ENCODE measurements at regions not wholly inside any gene's neighbourhood (a gene's known extent, or its start where the extent isn't known, plus 50 kb on each side); places are given as distances from the start of the nearest gene placed in this dataset.

DNA sequence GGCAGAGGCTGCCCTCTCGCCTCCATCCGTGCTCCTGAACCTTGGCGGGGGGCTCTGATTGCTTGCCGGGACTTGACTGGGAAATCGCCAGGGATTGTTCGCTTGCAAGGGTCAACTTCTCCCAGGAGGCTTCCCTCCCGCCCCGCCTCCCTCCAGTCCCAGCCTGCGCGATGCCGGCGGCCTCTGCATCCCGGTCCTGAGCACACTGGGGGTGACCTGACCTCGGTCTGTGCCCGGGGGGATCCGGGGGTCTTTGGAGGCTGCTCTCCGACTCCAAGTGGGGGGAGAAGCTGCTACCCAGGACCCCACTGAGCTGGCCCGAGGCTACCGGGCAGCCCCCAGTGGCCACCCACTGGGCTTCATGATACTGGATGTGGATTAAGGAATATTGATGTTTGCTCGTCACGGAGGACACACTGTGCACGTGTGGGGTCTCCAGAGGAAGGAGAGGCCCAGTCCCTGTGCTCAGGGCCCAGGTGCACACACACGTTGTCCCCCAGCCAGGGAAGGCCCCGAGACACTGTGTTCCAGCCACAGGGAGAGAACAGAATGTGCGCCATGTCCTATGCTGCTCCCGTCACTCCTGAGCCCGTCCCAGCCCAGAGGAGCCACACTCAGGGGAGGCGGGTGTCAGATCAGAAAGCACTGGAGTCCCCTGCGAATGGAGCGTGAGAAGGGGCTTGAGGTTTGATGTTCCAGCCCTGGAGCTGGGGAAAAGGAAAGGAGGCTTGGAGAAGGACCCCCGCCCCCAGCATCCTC lies 55.9 kb upstream of the NKX1-1 start:
- no peak for TF ChIP-seq BHLHE40 (IDR thresholded peaks at IDR 0.05; ENCODE audit: low read depth, low read length)
- TF ChIP-seq, protein P1, sequence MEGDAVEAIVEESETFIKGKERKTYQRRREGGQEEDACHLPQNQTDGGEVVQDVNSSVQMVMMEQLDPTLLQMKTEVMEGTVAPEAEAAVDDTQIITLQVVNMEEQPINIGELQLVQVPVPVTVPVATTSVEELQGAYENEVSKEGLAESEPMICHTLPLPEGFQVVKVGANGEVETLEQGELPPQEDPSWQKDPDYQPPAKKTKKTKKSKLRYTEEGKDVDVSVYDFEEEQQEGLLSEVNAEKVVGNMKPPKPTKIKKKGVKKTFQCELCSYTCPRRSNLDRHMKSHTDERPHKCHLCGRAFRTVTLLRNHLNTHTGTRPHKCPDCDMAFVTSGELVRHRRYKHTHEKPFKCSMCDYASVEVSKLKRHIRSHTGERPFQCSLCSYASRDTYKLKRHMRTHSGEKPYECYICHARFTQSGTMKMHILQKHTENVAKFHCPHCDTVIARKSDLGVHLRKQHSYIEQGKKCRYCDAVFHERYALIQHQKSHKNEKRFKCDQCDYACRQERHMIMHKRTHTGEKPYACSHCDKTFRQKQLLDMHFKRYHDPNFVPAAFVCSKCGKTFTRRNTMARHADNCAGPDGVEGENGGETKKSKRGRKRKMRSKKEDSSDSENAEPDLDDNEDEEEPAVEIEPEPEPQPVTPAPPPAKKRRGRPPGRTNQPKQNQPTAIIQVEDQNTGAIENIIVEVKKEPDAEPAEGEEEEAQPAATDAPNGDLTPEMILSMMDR (IDR thresholded peaks at IDR 0.05), result no peak
- TF ChIP-seq, protein P2, sequence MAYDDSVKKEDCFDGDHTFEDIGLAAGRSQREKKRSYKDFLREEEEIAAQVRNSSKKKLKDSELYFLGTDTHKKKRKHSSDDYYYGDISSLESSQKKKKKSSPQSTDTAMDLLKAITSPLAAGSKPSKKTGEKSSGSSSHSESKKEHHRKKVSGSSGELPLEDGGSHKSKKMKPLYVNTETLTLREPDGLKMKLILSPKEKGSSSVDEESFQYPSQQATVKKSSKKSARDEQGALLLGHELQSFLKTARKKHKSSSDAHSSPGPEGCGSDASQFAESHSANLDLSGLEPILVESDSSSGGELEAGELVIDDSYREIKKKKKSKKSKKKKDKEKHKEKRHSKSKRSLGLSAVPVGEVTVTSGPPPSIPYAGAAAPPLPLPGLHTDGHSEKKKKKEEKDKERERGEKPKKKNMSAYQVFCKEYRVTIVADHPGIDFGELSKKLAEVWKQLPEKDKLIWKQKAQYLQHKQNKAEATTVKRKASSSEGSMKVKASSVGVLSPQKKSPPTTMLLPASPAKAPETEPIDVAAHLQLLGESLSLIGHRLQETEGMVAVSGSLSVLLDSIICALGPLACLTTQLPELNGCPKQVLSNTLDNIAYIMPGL (CRISPR knock-in tag; IDR thresholded peaks at IDR 0.05; ENCODE audit: borderline replicate concordance), result no peak
- no peak for TF ChIP-seq POLR2A (IDR thresholded peaks at IDR 0.05; ENCODE audit: low read length)
- no peak for TF ChIP-seq RAD21 (conservative IDR thresholded peaks at IDR 0.05 in 1 of 2, IDR thresholded peaks at IDR 0.05 in 1 of 2)
- no peak for TF ChIP-seq KDM1A (IDR thresholded peaks at IDR 0.05; ENCODE audit: low read depth)
- no peak for TF ChIP-seq RNF2 (IDR thresholded peaks at IDR 0.05; ENCODE audit: borderline replicate concordance, low read depth)
- TF ChIP-seq, protein P3, sequence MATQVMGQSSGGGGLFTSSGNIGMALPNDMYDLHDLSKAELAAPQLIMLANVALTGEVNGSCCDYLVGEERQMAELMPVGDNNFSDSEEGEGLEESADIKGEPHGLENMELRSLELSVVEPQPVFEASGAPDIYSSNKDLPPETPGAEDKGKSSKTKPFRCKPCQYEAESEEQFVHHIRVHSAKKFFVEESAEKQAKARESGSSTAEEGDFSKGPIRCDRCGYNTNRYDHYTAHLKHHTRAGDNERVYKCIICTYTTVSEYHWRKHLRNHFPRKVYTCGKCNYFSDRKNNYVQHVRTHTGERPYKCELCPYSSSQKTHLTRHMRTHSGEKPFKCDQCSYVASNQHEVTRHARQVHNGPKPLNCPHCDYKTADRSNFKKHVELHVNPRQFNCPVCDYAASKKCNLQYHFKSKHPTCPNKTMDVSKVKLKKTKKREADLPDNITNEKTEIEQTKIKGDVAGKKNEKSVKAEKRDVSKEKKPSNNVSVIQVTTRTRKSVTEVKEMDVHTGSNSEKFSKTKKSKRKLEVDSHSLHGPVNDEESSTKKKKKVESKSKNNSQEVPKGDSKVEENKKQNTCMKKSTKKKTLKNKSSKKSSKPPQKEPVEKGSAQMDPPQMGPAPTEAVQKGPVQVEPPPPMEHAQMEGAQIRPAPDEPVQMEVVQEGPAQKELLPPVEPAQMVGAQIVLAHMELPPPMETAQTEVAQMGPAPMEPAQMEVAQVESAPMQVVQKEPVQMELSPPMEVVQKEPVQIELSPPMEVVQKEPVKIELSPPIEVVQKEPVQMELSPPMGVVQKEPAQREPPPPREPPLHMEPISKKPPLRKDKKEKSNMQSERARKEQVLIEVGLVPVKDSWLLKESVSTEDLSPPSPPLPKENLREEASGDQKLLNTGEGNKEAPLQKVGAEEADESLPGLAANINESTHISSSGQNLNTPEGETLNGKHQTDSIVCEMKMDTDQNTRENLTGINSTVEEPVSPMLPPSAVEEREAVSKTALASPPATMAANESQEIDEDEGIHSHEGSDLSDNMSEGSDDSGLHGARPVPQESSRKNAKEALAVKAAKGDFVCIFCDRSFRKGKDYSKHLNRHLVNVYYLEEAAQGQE (IDR thresholded peaks at IDR 0.05), result no peak
- TF ChIP-seq ZSCAN20 (CRISPR knock-in tag; IDR thresholded peaks at IDR 0.05), result no peak
- TF ChIP-seq KDM5A (IDR thresholded peaks at IDR 0.05), result no peak
- no peak for TF ChIP-seq JUN (IDR thresholded peaks at IDR 0.05)
- no peak for TF ChIP-seq HEYL (CRISPR knock-in tag; IDR thresholded peaks at IDR 0.05)
- no peak for TF ChIP-seq HDAC2 (IDR thresholded peaks at IDR 0.05)
- no peak for TF ChIP-seq FOXS1 (CRISPR knock-in tag; IDR thresholded peaks at IDR 0.05)

Data from A549 (cell line).